GM18519 (cell line): ENCODE measurements at regions not wholly inside any gene's neighbourhood (a gene's known extent, or its start where the extent isn't known, plus 50 kb on each side); places are given as distances from the start of the nearest gene placed in this dataset.
"Not testable (repeated sequence)": the region's sequence is repeated elsewhere in the genome, so short reads cannot be mapped to it uniquely, and the experiment has no call there.

ENCODE experiments used
- ATAC-seq: cut with Tn5 transposase; IDR thresholded peaks from one replicate; pipeline ENCODE4 v1.9.1; 2021; ENCODE audit warnings: mild to moderate bottlenecking, moderate library complexity; ENCODE audit not compliant: unreplicated experiment, low FRiP score

- not testable (repeated sequence) for ATAC-seq
Measured at GRCh38 chr15:20628538-20628937, 86.9 kb upstream of the GOLGA6L6 start.

DNA sequence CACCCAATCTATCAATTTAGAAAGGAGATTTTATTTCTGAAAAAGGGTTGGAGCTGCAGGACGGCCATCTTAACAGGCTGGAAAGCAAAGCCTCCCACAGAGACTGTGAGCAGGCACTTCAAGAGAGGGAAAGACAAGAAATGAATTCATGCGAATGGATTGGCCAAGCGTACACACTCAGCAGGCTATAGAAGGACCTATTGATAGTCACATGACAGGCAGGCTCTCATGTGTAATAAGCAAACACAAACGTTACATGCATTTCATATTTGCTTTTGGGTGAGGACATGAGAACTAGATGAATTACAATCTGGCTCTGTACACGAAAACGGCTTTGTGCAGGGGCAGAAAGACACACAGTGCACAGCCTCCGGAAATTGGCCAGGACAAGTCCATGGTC lies 83.9 kb upstream of the GOLGA6L6 start:
- ATAC-seq = not testable (repeated sequence)

GRCh38 chr15:20624085-20624484 lies 82.5 kb upstream of the GOLGA6L6 start:
- ATAC-seq = not testable (repeated sequence)

DNA sequence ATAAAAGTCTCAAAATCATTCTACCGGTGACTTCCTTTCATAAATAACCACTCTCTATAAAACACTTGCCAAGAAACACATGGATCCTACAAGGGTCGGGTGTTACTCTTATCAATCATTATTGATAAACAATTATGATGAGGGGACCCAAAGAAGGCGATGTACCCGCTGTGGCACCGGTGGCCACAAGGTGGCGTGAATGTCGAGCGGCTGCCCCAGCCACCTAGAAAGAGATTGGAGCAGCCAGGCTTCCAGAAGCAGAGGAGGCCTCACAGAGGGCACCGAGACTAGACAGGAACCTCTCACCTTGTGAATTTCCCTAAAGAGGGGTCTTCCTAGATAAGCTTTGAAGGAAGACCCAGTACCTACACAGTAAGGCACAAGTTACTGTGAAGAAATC lies 80.5 kb upstream of the GOLGA6L6 start:
- ATAC-seq = not testable (repeated sequence)

GRCh38 chr15:20614549-20614948 lies 72.9 kb upstream of the GOLGA6L6 start:
- not testable (repeated sequence) for ATAC-seq

DNA sequence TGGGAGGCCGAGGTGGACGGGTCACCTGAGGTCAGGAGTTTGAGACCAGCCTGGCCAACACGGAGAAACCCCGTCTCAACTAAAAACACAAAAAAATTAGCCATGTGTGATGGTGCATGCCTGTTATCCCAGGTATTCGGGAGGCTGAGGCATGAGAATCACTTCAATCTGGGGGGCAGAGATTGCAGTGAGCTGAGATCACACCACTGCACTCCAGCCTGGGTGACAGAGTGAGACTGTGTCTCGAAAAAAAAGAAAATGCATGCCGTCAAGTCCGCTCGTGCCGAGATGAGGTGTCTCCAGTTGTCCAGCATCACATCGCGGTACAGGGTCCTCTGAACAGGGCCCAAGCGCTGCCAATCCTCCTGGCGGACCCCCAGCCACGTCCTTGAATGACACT lies 71.2 kb upstream of the GOLGA6L6 start:
- ATAC-seq = not testable (repeated sequence)

- ATAC-seq = not testable (repeated sequence)
Measured at GRCh38 chr15:20612356-20612755, 70.8 kb upstream of the GOLGA6L6 start.

- ATAC-seq = not testable (repeated sequence)
Measured at GRCh38 chr15:20611667-20612290, 70.2 kb upstream of the GOLGA6L6 start.

DNA sequence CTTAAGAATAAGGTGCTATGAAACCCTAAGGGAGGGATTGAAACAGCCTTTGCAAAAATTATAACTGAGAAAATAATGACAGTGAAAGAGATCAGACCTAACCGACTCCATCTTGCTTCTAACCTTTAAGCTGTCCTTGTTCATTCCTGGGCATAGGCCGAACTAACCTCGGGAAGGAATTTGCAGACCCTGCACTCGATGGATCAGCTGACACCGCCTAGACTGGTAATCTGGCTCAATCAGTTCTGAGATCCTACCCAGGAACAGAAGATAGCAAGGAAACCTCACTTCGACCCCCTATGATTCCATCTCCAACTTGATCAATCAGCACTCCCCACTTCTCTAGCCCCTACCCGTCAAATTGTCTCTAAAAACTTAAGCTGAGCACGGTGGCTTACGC lies 66.6 kb upstream of the GOLGA6L6 start:
- ATAC-seq = not testable (repeated sequence)

DNA sequence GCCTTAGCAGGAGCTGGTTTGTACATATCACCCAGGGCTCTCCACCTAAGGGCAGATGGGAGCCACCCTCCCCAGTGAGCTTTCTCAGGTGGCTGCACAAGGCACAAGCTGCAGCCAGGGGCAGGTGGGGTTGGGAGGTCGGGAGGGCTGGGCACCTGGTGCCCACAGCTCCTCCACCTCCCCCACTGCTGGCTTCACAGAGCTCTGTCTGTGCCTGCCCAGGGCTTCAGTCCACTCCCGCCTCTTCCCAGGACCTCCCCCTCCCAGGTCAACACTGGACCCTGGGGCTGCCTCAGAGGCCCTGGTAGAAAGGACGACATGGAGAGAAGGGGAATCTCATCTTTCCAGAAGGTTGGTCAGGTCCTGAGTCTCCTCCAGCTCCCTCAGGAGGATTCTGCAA lies 55.6 kb upstream of the GOLGA6L6 start:
- not testable (repeated sequence) for ATAC-seq

- not testable (repeated sequence) for ATAC-seq
Measured at GRCh38 chr15:20594219-20594618, 52.6 kb upstream of the GOLGA6L6 start.

DNA sequence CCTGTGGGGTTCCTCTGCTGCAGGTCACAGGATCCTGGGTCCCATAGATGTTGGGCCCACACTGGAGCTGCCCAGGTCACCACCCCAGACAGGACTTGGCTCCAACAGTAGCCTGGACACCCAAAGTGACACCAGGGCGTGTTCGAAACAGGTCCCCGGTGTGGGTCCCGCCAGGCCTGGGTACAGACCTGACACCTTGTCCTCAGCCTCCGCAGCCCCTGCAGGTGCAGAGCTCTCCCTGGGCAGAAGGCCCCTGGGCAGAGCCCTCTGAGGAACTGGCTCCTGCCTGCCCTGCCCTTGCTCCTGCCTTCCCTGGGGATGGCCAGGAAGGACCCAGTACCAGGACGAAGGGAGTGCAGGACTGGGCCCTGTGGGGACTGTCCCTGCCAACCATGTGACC lies 50.3 kb upstream of the GOLGA6L6 start:
- ATAC-seq = not testable (repeated sequence)
